PC-3 (cell line): ENCODE measurements at regions not wholly inside any gene's neighbourhood (a gene's known extent, or its start where the extent isn't known, plus 50 kb on each side); places are given as distances from the start of the nearest gene placed in this dataset.
A peak's percentile ranks its signal among the peaks of the same experiment; 100 is the strongest.

Experiments used
- ATAC-seq: fragments of 200-7000 bp; cut with Tn5 transposase; 2 replicates; pipeline ENCODE4 v1.9.1; 2020; ENCODE audit warnings: mild to moderate bottlenecking, moderate library complexity
- BruUV-seq: library from RNA; stranded (reverse); fragments of 400-500 nt; replicated peaks from 2 replicates; lab custom pipeline; 2021; lab: Mats Ljungman, UMichigan
- CTCF ChIA-PET: fragments of 300-600 bp; sonication (Branson Sonifier 250); formaldehyde crosslinking; loops from one replicate; lab custom pipeline; 2022; ENCODE audit warnings: antibody characterized with exemption; lab: Charles Lee
- POLR2A ChIA-PET: fragments of 300-600 bp; sonication (Branson Sonifier 250); formaldehyde crosslinking; loops from one replicate; lab custom pipeline; 2022; ENCODE audit warnings: antibody characterized with exemption; ENCODE audit not compliant: unreplicated experiment; lab: Charles Lee
- DNase-seq: peaks from one replicate; pipeline ENCODE4 v3.0.0-alpha.2; 2015
- H2AFZ ChIP-seq: fragments of 300-600 bp; sonication (generic); 2 replicates; pipeline ENCODE4 v1.6.0; 2016; ENCODE audit warnings: antibody characterized with exemption, low read length
- H3F3A ChIP-seq: fragments of 300-600 bp; sonication (generic); one replicate; pipeline ENCODE4 v1.6.0; 2017; ENCODE audit warnings: antibody characterized with exemption, low read length, control low read depth, mild to moderate bottlenecking; ENCODE audit not compliant: unreplicated experiment
- H3K27ac ChIP-seq: fragments of 300-600 bp; sonication (generic); 2 replicates; pipeline ENCODE4 v1.5.1; 2016; ENCODE audit warnings: mild to moderate bottlenecking, low read length
- H3K27me3 ChIP-seq: fragments of 300-600 bp; sonication (generic); 2 replicates; pipeline ENCODE4 v1.6.1; 2016; ENCODE audit warnings: low read length, mixed read lengths
- H3K36me3 ChIP-seq: fragments of 300-600 bp; sonication (generic); 2 replicates; pipeline ENCODE4 v1.6.1; 2016; ENCODE audit warnings: low read depth, mixed run types, low read length, mixed read lengths
- H3K4me1 ChIP-seq: fragments of 300-600 bp; sonication (generic); 2 replicates; pipeline ENCODE4 v1.5.1; 2016; ENCODE audit warnings: low read length; ENCODE audit not compliant: insufficient read depth
- H3K4me2 ChIP-seq: fragments of 300-600 bp; sonication (generic); 2 replicates; pipeline ENCODE4 v1.6.0; 2016; ENCODE audit warnings: low read length
- H3K4me3 ChIP-seq: fragments of 300-600 bp; sonication (generic); 2 replicates; pipeline ENCODE4 v1.5.1; 2016; ENCODE audit warnings: mild to moderate bottlenecking, low read length, mixed read lengths
- H3K79me2 ChIP-seq: fragments of 300-600 bp; sonication (generic); 2 replicates; pipeline ENCODE4 v1.6.1; 2017; ENCODE audit warnings: low read length, mixed read lengths
- H3K9ac ChIP-seq: fragments of 300-600 bp; sonication (generic); 2 replicates; pipeline ENCODE4 v1.6.0; 2016; ENCODE audit warnings: mild to moderate bottlenecking, low read length
- H3K9me2 ChIP-seq: fragments of 300-600 bp; sonication (generic); replicated peaks from 2 replicates; pipeline ENCODE4 v1.6.1; 2016; ENCODE audit warnings: mixed run types, low read length, mixed read lengths
- H3K9me3 ChIP-seq: fragments of 300-600 bp; sonication (generic); 2 replicates; pipeline ENCODE4 v1.6.1; 2016; ENCODE audit warnings: low read length, mixed read lengths
- H4K20me1 ChIP-seq: fragments of 300-600 bp; sonication (generic); 2 replicates; pipeline ENCODE4 v1.6.1; 2016; ENCODE audit warnings: low read length, mixed read lengths
- CTCF ChIP-seq: fragments of 300-600 bp; sonication (generic); conservative IDR thresholded peaks from 2 replicates; pipeline ENCODE4 v1.5.1; 2017; ENCODE audit warnings: antibody characterized with exemption, low read depth, mild to moderate bottlenecking, low read length
- EZH2 ChIP-seq: fragments of 300-600 bp; sonication (generic); IDR thresholded peaks from one replicate; pipeline ENCODE4 v1.6.1; 2017; ENCODE audit warnings: antibody characterized with exemption, mild to moderate bottlenecking, low read length; ENCODE audit not compliant: unreplicated experiment
- EZH2phosphoT487 ChIP-seq: fragments of 300-600 bp; sonication (generic); IDR thresholded peaks from 2 replicates; pipeline ENCODE4 v1.6.1; 2018; ENCODE audit warnings: mild to moderate bottlenecking, antibody characterized with exemption, low read length, borderline replicate concordance
- intact Hi-C: fragments of 100-400 bp; cut with micrococcal nuclease; formaldehyde crosslinking; loops from 2 replicates; pipeline ENCODE4 v1.9.0; 2023

- ChIA-PET CTCF (no interaction called here), POLR2A (interaction anchor here (0.7 kb wide), 2 partner anchors 12 to 110 kb away, joined by 3 to 9 read pairs; no protein-coding TSS in a partner anchor)
- TF ChIP-seq EZH2phosphoT487 (no peak), CTCF (no peak), EZH2 (no peak)
- no peaks in the 10 kb centered on the region for H3K79me2 ChIP-seq
- no peak overlapping the region for H3K27ac ChIP-seq
- ATAC-seq: peak; percentile 32
- H3K9me3 ChIP-seq: no peaks in the 10 kb centered on the region
- peaks cover 21% of the 10 kb centered on the region for H3K4me1 ChIP-seq
- no peak overlapping the region for H3K9ac ChIP-seq
- H3K9me2 ChIP-seq: no peaks in the 10 kb centered on the region
- H3K27me3 ChIP-seq: no peaks in the 10 kb centered on the region
- no peaks in the 10 kb centered on the region for H3F3A ChIP-seq
- peak; percentile 75 for DNase-seq
- no peaks in the 10 kb centered on the region for H4K20me1 ChIP-seq
- no peaks in the 10 kb centered on the region for H3K36me3 ChIP-seq
- intact Hi-C loops: loop anchor here (2.0 to 10.0 kb wide), 6 partner anchors 38 to 215 kb away; no protein-coding TSS in a partner anchor
- H3K4me2 ChIP-seq: peak overlapping the region; percentile 35; the same call in 1 of the 2 replicates
- BruUV-seq: no TSS peak
- no peak overlapping the region for H3K4me3 ChIP-seq
- no peak overlapping the region for H2AFZ ChIP-seq
Measured at GRCh38 chr12:88399811-88400210, 180.5 kb downstream of the KITLG start.

- Histone ChIP-seq H3K9me3 (no peaks in the 10 kb centered on the region), H4K20me1 (no peaks in the 10 kb centered on the region), H3K27me3 (no peaks in the 10 kb centered on the region), H3K9ac (no peak overlapping the region), H3F3A (no peaks in the 10 kb centered on the region), H3K27ac (peak overlapping the region; percentile 61), H3K4me2 (peak overlapping the region; percentile 86), H3K36me3 (no peaks in the 10 kb centered on the region), H3K4me1 (peaks cover 21% of the 10 kb centered on the region), H3K4me3 (no peak overlapping the region), H2AFZ (no peak overlapping the region), H3K9me2 (no peaks in the 10 kb centered on the region), H3K79me2 (no peaks in the 10 kb centered on the region)
- TF ChIP-seq CTCF (no peak), EZH2 (no peak), EZH2phosphoT487 (no peak)
- ATAC-seq (no peak), DNase-seq (no peak)
- intact Hi-C loops: loop anchor here (2.0 to 5.0 kb wide), 4 partner anchors 38 to 152 kb away; no protein-coding TSS in a partner anchor
- no TSS peak for BruUV-seq
- ChIA-PET CTCF (no interaction called here), POLR2A (interaction anchor here (0.7 kb wide), 1 partner anchor 12 kb away, joined by 3 read pairs; no protein-coding TSS in a partner anchor)
Measured at GRCh38 chr12:88400302-88400701, 180.0 kb downstream of the KITLG start.

GRCh38 chr12:88401155-88401554 lies 179.1 kb downstream of the KITLG start:
- ChIA-PET POLR2A (no interaction called here), CTCF (no interaction called here)
- H3K36me3 ChIP-seq: no peaks in the 10 kb centered on the region
- TF ChIP-seq EZH2phosphoT487 (no peak), CTCF (no peak), EZH2 (no peak)
- peak overlapping the region; percentile 86 for H3K4me2 ChIP-seq
- ATAC-seq (peak; percentile 93), DNase-seq (peak; percentile 88)
- H4K20me1 ChIP-seq: no peaks in the 10 kb centered on the region
- H3K4me3 ChIP-seq: peak overlapping the region; percentile 64
- no TSS peak for BruUV-seq
- H3K9me3 ChIP-seq: no peaks in the 10 kb centered on the region
- no peaks in the 10 kb centered on the region for H3F3A ChIP-seq
- peaks cover 21% of the 10 kb centered on the region for H3K4me1 ChIP-seq
- intact Hi-C loops: loop anchor here (1.0 to 5.0 kb wide), 6 partner anchors 39 to 178 kb away; no protein-coding TSS in a partner anchor
- no peaks in the 10 kb centered on the region for H3K79me2 ChIP-seq
- H3K27me3 ChIP-seq: no peaks in the 10 kb centered on the region
- no peaks in the 10 kb centered on the region for H3K9me2 ChIP-seq
- 0 out of 2 replicates have a peak overlapping the region, but pooled peaks have one; percentile 26 for H3K9ac ChIP-seq
- H3K27ac ChIP-seq: peak overlapping the region; percentile 61
- peak overlapping the region; percentile 56 for H2AFZ ChIP-seq
